Inflammatory macrophage treated with lipopolysaccharide for 1 hour (primary cell): ENCODE measurements at regions not wholly inside any gene's neighbourhood (a gene's known extent, or its start where the extent isn't known, plus 50 kb on each side); places are given as distances from the start of the nearest gene placed in this dataset.

ENCODE experiments used
- DNase-seq, 2 donors: peaks; one replicate each; pipeline ENCODE4 v3.0.0-alpha.2; 2020 to 2022

DNA sequence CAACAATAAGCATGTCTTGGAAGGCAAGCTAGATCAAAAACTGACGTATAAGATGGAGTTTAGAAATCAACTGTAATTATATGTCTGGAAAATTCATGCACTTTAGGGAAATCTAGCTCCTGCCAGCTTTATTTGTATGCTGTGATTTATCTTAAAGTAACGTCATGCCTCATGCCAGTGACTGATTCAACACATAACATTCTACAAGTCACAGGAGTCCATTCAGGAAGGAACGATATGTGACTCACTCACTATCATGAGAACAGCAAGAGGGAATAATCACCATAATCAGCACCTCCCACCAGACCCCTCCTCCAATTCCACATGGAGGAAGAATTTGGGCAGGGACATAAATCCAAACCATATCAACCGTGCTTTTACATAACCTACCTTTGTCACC is 682.4 kb upstream of the ADAMTS5 start:
- DNase-seq: no peak

DNA sequence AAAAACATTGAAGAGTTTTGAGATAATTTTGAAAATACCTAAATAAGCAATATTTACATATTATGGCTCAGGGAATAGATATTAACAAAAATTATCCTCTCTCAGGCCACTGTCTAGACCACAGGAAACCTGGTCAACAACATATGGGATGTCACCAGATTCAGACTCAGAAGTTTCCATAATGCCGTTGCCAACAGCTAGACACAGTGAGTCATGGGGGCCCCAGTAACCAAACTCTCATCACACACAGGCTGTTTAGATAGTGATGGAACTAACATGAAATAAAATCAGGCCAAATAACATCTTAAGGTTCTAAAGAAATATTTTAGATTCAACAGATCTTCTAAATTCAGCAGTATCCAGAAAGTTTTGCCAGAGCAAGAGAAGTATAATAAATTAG is 681.7 kb upstream of the ADAMTS5 start:
- no peak for DNase-seq

DNA sequence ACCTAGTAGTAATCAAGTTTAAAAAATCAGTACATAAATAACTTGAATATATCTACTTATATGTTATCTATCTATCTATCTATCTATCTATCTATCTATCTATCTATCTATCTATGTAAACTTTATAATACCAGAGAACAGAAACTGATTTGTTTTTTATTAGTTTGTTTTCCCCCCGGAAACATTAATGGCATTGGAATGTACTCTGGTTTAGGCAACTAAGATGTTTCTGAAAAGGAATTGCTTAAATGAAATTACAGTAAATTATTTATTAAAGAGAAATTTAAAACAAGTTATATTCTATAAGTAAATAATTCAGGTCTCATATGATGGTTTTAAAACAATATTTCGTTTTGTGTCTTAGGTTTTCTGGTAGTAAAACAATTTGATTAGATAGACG is 681.0 kb upstream of the ADAMTS5 start:
- no peak for DNase-seq

DNA sequence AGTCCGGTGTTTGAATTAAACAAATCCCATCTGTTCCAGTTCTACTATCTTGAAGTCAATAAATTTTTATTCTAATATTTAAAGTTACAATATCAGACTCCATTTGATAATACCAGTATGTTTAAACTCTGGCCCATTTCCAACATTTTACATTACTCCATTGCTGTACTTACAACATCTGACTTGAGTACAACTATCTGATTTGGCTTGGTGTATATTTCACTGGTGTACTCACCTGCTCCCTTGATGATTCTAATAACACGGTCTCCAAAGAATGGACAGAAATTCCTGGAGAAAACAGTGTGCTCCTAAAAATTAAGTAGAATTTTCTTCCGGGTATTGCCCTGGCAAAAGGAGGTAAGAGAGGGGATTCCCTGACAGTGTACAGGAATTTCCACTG is 680.5 kb upstream of the ADAMTS5 start:
- no peak for DNase-seq

DNA sequence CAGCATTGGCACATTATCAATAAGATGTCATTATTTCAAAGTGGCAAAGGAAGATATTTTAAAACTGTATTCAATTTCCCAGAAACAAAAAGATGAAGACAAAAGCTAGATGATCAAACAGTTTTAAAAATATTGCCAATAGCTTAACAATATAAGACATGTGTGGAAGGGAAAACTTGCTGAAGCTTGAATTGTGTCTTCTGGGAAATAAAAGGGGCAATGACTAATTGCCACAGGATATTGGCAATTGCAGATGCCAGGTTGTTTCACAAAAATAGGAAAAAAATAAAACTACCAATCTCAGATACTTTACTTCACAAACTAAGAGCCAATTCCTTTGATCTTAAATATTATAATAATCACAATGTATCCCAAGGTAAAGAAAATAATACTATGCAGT is 679.8 kb upstream of the ADAMTS5 start:
- no peak for DNase-seq

DNA sequence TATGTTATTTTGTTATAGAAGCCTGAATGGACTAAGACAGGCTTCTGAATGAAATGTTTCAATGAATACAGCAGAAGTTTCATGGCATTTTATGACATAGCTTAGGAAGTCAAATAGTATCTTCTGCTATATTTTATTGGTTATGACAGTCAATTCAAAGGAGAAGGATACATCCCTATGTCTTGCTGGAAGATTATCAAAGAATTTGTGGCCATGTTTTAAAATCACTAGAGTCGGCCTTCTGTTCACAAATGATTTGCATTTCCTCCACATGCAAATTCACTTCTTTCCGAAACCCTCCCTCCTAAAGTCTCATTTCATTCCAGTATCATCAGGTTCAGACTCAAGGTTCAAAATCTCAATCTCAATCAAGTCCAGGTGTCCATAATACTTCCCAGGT is 679.2 kb upstream of the ADAMTS5 start:
- no peak for DNase-seq

DNA sequence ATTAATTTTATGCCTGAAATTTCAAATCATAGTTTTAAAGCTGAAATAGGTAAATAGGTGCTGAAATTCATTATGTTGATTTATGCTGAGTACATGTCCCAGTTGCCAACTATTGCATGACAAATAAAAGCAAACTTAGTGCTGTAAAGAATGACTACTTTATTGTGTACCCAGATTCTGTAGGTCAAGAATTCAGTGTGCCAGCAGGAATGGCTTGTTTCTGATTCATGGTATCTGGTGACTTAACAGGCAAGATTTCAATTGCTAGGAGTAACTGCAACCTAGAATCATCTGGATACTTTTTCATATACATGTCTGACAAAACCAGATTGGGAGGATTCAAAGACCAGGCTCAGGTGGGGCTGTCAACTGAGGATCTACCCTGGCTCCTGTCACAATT is 678.4 kb upstream of the ADAMTS5 start:
- no peak for DNase-seq

DNA sequence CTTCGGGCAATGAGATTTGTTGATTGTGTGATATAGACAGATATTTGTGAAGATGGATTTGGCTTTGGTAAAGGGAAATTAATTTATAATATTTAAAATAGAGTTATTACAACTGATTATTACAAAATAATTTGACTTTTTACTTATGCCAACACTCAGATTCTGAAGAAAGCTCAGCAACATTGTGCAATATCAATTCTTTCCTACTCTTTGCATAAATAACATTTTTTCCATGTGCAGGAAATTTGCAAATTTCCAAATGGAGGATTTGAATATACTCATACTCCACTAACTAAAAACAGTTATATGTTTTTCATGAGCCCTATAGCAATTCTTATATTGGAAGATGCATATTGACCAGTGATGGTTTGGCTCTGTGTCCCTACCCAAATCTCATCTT is 676.4 kb upstream of the ADAMTS5 start:
- DNase-seq: no peak

DNA sequence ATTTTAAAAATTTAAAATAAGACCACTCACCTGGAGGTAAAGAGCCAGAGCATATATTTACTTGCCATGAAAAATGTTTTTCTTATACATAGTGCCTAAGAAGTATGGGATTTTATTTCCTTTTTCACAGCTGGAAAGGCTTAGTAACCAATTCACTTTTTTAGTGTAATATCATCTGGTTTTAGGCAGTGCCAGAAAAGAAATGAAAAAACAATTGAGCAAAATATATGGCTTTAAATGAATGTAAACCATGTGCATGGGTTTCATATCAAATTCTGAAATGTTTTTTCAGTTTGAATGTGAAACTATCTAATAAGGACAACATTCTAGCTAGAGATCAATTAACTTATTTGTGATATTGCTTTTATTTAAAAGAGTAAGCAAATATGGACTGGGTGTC is 672.4 kb upstream of the ADAMTS5 start:
- no peak for DNase-seq

DNA sequence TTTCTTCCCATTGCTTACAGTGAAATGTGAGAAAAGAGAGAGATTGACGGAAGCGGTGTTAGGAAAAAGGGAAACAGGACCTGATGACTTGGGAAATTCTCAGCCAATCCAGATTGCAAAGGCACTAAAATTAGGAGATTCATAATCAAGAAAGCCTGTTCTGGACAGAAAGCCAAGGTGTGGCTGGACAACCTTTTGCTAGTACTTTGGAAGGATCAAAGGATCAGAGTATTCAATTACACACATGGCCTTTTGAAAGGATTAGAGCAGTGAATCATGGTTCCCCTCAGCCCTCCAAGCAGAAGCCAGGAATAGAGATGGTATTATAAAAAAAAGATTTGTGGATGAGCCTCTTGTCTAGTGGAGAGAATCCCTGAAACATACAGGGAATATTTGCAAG is 669.8 kb upstream of the ADAMTS5 start:
- DNase-seq: no peak

DNA sequence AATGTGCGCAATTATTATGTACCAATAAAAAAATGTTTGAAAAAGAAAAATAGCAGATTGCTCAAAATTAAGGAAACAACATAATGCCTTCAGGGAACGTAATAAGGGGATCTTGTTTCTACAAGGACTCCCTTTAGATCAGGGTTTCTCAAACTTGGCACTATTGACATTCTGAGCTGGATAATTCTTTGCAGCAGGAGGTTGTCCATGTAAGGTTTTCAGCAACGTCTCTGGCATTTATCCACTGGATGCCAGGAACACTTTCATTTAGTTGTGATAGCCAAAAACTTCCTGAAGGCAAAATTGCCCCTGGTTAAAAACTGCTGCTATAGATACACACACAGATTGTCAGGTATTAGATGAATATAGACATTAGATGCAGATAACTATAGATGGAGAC is 666.7 kb upstream of the ADAMTS5 start:
- no peak for DNase-seq

DNA sequence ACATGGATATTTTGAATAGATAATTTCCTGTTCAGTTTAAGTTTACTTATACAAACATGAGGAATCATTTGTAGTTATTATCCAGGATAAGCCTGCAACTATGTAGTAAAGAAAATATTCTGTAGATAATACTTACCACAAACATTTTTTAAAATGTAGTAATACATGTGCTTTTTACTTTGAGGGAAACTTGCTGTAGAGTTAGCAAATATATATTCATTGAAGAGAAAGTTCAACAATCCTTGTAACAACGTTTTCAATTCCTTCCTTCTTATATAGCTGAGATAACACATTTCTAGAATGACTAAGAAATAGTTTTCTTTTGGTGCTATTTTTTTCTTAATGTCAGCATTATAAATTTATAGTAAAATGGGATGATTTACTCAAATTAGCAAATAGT is 664.6 kb upstream of the ADAMTS5 start:
- no peak for DNase-seq

DNA sequence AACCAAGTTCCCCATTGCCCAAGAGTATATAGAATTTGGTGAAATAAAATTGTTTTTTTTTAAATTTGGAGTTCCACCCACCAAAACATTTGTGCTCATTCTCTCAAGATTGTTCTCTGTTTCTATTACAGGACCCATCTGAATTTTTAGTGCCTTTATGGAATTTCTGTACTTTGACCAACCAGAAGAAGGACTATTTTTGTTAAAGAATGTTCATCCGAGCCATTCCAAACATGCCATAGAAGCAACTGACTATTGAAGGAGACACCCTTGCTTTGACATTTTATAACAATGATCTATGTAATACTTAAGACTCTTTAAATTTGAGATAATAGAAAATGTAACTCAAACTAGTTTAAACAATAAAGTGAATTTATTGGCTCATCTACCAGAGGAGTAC is 655.7 kb upstream of the ADAMTS5 start:
- DNase-seq: no peak

DNA sequence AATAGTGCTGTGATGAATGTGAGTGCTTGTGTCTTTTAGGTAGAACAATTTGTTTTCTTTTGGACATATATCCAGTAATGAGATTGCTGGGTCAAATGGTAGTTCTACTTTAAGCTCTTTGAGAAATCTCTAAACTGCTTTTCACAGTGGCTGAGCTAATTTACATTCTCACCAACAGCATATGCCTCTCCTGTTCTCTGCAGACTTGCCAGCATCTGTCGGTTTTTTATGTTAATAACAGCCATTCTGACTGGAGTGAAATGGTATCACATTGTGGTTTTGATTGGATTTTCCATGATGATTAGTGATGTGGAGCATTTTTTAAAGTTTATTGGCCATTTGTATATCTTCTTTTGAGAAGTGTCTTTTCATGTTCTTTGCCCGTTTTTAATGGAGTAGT is 647.3 kb upstream of the ADAMTS5 start:
- DNase-seq: no peak

DNA sequence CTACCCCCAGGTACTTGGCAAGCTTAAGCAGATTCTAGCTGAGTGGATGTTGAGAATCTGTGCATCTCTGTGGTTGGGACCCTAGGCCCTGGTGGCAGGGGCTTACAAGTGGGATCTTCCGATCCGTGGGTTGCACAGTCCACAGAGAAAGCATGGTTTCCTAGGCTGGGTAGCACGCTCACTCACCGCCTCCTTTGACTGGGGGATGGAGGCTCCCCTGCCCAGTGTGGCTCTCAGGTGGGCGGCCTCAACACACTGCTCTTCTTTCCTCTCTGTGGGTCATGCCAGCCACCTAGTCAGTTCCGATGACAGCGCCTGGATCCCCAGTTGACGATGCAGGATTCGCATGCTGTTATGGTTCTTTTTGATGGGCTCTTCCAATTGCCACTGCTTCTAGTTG is 639.5 kb upstream of the ADAMTS5 start:
- no peak for DNase-seq

DNA sequence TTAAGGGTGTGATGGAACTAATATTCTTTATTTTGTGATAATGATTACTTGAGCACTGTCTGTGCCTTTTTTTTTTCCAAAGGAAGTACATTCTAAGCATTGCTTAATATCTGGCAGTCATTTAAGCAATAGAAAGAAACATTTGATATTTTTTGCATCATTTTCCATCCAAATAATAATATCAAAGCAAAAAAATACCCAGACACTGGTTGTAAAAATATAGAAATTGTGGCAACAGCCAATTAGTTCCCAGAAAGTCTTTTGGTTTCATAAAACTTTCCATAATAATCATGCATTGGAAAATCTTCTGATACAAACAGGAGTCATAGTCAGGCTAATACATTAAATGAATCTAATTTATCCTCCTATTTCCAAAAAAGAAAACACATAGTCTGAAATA is 629.3 kb upstream of the ADAMTS5 start:
- no peak for DNase-seq

DNA sequence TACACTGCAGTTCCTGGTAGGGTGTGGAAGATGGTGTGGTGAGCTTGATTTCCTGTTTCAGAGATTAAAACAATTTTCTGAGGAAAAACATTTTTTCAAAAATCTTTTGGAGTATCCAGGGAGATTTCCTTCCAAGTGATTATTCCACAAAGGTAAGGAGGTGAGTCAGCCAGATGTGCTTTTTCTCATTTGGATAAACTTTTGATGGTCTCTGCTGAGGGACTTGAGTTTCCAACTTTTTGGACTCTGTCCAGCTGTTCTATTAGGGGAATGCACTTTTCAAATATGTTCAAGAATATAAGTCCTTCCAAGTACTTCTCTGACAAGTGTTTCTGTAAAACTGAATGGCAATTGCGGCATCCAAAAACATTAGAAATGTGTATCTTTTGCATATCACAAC is 628.8 kb upstream of the ADAMTS5 start:
- no peak for DNase-seq

DNA sequence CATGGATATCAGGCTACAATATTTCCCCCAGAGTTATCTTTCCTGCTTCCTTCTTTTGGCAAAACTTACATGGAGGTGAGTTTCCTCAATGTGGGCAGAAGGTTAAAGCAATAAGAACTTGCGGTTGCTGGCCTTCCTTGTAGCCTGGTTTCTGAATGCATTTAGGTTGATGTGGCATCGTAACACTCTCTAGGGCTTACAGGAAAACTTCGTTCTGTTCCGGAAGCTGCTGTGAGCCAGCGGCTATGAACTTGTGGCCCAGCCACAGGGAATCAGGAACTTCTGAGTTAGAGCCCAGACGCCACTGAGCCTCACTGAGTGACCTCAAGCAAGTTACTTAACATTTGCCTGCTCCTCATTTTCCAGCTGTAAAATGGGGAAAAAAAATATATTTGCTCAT is 623.4 kb upstream of the ADAMTS5 start:
- DNase-seq: no peak

DNA sequence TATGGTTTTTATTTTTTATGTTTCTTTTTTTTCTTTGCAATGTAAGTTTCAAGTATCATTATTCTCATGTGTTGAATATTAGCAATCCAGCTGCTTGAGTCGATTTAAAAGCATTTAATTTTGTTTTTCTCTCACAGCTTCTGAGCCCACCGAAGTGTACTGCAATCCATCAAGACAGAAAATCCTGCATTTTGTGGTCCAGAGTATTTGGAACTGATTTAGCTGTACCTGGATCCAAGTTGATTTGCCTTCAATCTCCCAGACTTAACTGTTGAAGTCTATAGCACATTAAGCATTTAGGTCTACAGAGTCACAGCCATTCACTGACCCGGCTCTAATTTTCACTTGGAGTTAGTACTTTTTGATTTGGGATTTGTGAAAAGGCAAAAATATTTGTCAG is 622.9 kb upstream of the ADAMTS5 start:
- no peak for DNase-seq

DNA sequence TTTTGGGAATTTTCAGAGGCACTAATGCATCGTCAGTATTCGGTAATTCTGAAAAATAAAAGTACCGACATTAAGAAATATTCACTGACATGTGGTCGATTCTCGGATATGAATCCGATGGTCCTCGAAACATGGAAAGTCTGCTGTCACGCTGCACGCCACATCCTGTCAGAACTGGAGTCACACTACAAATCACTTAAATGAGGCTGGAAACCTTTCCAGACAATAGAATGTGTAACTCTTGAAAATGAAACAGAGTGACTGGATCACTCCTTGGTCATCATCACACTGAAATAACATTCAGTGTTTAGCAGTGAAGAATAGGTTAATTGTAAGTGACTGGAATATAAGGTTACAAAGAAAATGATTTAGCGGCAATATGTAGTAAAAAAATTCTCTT is 620.1 kb upstream of the ADAMTS5 start:
- no peak for DNase-seq

DNA sequence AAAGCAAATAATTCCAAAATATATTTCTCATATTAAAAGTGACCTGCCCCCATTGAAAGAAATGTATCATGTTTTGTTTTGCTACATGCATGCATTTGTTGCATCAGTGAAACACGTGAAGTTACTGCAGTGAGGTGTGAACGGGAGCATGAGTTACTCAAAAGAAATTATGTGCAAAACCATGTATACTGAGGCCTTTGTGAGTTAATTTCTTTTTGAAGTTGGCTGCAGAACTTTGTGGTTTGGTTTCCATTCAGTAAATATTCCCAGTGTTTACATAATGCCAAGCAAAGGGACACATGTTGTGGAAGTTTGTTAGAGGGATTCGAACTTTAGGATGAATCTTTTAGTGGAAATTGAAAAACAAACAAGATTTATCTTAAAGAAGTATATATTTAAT is 619.4 kb upstream of the ADAMTS5 start:
- DNase-seq: no peak

DNA sequence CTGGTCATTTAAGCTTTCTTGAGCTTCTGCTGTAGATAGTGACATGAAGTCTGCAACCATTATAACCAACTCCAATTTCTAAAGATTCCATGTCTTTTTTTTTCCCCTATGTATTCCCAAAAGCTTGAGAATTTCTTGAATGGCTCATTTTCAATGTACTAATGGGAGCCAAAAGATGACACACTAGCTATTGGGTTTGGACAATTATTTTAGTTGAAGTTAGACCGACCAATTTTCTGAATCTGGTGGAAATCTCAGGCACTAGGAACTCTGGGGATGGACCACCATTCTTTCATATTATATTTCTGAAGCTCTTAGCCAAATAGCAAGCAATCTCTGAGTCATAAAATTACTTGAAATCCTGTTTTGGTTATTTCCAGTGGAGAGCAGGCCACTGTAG is 617.4 kb upstream of the ADAMTS5 start:
- no peak for DNase-seq

DNA sequence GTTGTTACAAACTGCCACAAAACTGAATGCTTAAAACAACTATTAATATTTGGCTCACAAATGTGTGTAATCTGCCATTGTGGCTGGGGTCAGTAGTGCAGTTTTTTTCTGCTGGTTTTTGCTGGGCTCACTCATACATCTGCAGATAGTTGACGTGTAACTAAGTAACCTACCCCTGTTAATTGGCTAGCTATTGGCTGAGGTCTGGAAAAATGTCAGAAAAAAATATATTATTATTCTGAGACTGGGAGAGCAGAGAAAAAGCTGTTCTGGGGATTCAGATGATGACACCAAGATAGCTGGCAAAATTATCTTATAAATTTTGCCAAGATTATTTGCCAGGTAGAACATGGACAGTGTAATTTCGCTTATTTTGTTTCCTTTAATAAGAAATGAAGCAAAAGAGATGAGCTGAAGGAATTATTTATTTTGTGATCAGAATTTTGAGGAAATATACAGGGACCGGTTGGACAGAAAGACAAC is 616.1 kb upstream of the ADAMTS5 start:
- DNase-seq: no peak

DNA sequence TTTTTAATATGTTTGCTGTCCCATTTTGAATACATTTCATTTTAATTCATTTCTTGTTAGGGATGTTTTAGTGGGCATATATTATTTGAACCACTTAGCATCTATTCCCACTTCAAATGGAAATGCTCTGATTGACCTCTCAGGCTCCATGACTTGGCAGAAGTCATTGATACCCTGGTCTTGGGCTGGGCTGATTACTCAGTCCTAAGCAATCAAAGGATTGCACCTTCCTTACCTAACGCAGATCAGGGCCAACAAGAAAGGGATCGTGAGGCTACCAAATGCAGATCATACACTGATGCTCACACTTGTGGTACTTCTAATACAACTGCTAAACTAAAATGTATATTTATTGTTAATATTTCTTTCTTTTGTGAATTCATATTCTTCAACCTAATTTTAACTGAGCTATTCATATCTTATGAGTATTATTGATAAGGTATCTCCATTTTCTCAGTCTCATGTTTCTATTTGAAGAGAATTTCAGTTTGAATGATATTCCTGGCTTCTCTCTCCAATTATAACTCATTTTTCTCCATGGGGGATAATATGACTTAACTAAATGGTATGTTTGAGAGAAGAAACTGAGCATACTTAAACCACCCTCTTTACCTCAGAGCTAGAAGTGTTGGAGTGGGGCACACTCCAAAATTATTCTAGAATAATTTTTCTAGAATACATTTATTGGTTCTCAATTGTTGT is 615.5 kb upstream of the ADAMTS5 start:
- DNase-seq: no peak

DNA sequence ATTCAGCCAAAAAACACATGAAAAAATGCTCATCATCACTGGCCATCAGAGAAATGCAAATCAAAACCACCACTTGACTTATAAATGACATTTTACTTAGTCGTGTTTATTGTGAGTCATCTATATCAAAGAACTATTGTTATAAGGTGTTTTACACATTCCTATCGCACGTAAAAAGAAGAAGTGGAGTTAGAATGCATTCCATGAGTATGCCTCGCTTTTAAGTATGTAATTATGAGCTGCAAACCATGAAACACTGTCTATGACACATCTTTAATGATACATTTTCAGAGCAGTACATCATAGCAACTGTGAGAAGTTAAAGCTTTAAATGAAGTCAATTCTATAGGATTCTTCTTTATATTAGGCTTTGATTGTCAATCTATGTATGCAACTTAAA is 614.3 kb upstream of the ADAMTS5 start:
- no peak for DNase-seq

DNA sequence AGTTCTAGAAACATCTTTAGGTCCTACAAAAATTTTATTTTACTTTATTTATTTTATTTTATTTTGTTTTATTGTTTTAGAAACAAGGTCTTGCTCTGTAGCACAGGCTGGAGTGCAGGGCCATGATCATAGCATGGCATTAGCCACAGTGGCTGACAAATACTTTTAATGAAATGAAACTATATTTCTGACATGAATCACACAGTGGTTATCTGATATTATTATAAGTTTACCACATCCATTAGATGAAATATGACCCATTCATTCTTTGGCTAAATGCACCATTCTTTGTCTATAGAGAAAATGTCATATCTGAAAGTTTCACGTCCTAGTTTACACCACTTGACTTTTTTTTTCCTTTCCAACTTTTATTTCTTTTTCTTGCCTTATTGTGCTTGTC is 613.4 kb upstream of the ADAMTS5 start:
- no peak for DNase-seq
